Adipocyte (in vitro differentiated cells): ENCODE measurements at regions not wholly inside any gene's neighbourhood (a gene's known extent, or its start where the extent isn't known, plus 50 kb on each side); places are given as distances from the start of the nearest gene placed in this dataset.
A peak's percentile ranks its signal among the peaks of the same experiment; 100 is the strongest.
"Not testable (repeated sequence)": the region's sequence is repeated elsewhere in the genome, so short reads cannot be mapped to it uniquely, and the experiment has no call there.

Experiments
- DNase-seq: peaks from one replicate; pipeline ENCODE4 v3.0.0-alpha.2; 2015; ENCODE audit warnings: low read depth
- H3K27me3 ChIP-seq: replicated peaks from 2 replicates; pipeline ENCODE4 v1.7.0; 2013; ENCODE audit warnings: mild to moderate bottlenecking, low read length, moderate library complexity; ENCODE audit not compliant: control insufficient read depth, insufficient read depth
- H3K36me3 ChIP-seq: 2 replicates; pipeline ENCODE4 v1.7.0; 2013; ENCODE audit warnings: low read length, mild to moderate bottlenecking, moderate library complexity; ENCODE audit not compliant: control insufficient read depth, insufficient read depth, severe bottlenecking
- H3K4me1 ChIP-seq: 2 replicates; pipeline ENCODE4 v1.7.0; 2013; ENCODE audit warnings: mild to moderate bottlenecking, low read length, moderate library complexity; ENCODE audit not compliant: control insufficient read depth, insufficient read depth
- H3K4me3 ChIP-seq: 2 replicates; pipeline ENCODE4 v1.7.0; 2013; ENCODE audit warnings: mild to moderate bottlenecking, low read length, moderate library complexity
- H3K9ac ChIP-seq: 2 replicates; pipeline ENCODE4 v1.7.0; 2013; ENCODE audit warnings: mild to moderate bottlenecking, low read length, moderate library complexity
- H3K9me3 ChIP-seq: 2 replicates; pipeline ENCODE4 v1.7.0; 2013; ENCODE audit warnings: mild to moderate bottlenecking, low read length, moderate library complexity; ENCODE audit not compliant: control insufficient read depth

DNA sequence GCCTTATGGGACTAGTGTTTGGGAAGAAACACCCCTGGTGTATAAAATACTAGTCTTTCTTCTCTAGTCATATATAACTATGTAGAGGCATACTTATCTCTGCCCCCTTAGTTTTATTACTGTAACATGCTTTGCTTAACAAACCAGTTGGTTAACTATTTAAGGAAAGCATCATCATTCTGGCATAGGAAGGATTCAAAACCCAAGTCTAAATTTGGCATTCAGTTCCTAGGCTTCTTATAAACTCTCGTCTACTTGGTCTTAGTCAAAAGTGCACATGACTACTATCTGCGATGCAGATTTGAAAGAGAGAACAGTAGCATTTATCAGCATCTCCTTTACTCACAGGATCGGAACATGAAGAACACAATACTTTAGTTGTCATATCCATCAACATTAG is 111.3 kb downstream of the MFAP3L start:
- peaks cover 10% of the 10 kb centered on the region for H3K9me3 ChIP-seq
- H3K9ac ChIP-seq, result no peak overlapping the region
- H3K4me1 ChIP-seq, result no peaks in the 10 kb centered on the region
- no peak overlapping the region for H3K4me3 ChIP-seq
- DNase-seq, result no peak
- no peaks in the 10 kb centered on the region for H3K36me3 ChIP-seq
- peaks cover 5% of the 10 kb centered on the region for H3K27me3 ChIP-seq

DNA sequence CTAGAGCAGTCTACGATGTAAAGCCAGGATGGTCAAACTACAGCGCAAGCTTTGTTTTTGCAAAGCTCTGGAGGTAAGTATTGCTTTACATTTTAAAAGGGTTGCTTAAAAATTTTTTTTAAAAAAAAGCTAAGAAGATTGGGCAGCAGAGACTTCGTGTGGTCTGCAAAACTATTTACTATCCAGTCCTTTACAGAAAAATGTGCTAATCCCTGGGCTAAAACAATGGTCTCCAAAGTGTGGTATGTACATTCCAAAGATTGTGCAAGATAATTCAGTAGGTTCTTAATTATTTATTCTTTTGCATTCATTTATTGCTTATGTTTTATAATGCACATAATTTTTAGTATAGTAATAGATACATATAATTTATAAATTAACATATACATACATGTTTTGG is 113.2 kb downstream of the MFAP3L start:
- Histone ChIP-seq H3K9ac (no peak overlapping the region), H3K4me3 (no peak overlapping the region), H3K36me3 (no peaks in the 10 kb centered on the region), H3K4me1 (no peaks in the 10 kb centered on the region), H3K27me3 (peaks cover 5% of the 10 kb centered on the region), H3K9me3 (peaks cover 10% of the 10 kb centered on the region)
- DNase-seq, result no peak

DNA sequence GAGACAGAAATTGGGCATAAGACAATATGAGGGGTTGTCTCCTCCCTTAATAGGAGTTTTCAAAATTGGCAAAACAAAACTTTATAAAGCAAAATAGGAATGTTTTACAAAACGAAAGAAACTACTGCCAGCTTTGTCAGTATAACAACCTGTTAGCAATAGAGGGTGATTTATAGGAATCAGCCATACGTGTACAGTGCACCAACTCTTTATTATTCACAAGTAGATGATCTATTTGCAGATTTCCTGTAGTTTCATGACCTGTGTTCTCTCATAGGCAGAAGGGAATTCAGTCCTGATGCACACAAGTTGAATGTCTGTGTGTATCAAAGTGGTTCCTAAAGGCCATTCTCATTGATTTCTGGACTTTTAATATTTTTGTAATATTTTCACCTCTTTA is 116.3 kb downstream of the MFAP3L start:
- no peak overlapping the region for H3K9ac ChIP-seq
- no peaks in the 10 kb centered on the region for H3K4me1 ChIP-seq
- H3K36me3 ChIP-seq, result no peaks in the 10 kb centered on the region
- DNase-seq, result no peak
- H3K27me3 ChIP-seq, result peaks cover 7% of the 10 kb centered on the region
- no peak overlapping the region for H3K4me3 ChIP-seq
- no peaks in the 10 kb centered on the region for H3K9me3 ChIP-seq

DNA sequence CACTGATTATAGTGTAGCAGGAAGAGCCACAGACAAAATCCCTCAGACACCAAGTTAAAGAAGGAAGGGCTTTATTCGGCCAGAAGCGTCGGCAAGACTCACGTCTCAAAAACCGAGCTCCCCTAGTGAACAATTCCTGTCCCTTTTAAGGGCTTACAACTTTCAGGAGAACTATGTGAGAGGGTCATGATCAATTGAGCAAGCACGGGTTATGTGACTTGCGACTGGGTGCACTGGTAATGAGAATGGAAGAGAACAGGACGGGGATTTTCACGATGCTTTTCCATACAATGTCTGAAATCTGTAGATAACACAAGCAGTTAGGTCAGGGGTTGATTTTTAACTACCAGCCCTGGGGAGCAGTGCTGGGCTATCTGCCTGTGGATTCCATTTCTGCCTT is 116.7 kb downstream of the MFAP3L start:
- DNase-seq, result no peak
- Histone ChIP-seq H3K4me3 (no peak overlapping the region), H3K4me1 (no peaks in the 10 kb centered on the region), H3K36me3 (no peaks in the 10 kb centered on the region), H3K27me3 (peaks cover 10% of the 10 kb centered on the region), H3K9me3 (no peaks in the 10 kb centered on the region), H3K9ac (no peak overlapping the region)

DNA sequence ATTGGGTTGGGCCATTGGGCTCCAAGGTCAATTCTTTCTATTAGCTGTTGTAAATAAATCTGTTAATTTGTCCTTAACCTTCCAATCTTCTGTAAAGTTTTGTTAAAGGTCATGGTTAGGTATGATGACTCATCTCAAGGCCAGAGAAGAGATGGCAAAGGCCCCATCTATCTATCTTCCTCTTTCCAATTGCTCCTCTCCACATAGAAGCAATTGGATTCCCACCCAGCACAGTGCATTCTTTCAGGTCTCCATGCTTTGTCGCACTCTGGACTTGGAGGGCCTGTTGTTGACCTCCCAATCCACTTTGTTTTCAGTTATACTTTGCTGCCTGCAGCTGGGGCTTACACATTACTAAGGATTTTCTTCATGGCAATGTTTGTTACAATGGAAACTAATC is 118.5 kb downstream of the MFAP3L start:
- H3K36me3 ChIP-seq, result no peaks in the 10 kb centered on the region
- H3K27me3 ChIP-seq, result peaks cover 10% of the 10 kb centered on the region
- no peak overlapping the region for H3K9ac ChIP-seq
- H3K4me3 ChIP-seq, result no peak overlapping the region
- H3K4me1 ChIP-seq, result no peaks in the 10 kb centered on the region
- H3K9me3 ChIP-seq, result no peaks in the 10 kb centered on the region
- no peak for DNase-seq

DNA sequence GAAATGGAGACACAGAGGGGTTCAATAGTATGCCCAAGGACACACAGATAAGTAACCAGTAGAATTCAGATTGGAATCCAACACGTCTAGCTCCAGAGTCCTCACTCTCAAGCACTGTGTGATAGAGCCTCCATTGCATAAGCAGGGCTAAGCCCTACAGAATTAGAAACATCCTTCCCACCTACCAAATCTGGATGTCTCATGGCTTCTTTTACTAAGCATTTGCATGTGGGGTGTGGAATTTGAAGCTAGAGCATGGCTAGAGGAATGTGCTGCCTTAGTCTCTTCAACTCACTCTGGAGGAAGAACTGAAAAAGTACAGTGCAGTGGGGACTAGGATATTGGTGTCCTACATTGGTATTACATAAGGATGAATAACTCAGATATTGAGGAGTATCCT is 119.4 kb downstream of the MFAP3L start:
- Histone ChIP-seq H3K4me3 (no peak overlapping the region), H3K36me3 (no peaks in the 10 kb centered on the region), H3K27me3 (peaks cover 5% of the 10 kb centered on the region), H3K9ac (no peak overlapping the region), H3K9me3 (no peaks in the 10 kb centered on the region), H3K4me1 (no peaks in the 10 kb centered on the region)
- peak; percentile 14 for DNase-seq

DNA sequence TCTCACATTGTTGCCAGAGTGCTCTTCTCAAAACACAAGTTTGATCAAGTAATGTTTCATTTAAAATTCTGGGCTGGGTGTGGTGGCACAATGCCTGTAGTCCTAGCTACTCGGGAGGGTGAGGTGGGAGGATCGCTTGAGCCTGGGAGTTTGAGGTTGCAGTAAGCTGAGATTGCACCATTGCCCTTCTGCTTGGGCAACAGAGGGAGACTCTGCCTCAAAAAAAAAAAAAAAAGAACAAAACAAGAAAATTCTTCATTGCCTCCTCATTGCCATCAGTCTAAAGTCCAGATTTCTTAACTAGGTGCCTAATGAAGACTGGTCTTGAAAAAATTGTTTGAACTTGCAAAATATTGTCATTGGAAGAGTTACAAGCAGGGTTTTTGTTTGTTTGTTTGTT is 120.1 kb downstream of the MFAP3L start:
- Histone ChIP-seq H3K4me1 (no peaks in the 10 kb centered on the region), H3K4me3 (no peak overlapping the region)

DNA sequence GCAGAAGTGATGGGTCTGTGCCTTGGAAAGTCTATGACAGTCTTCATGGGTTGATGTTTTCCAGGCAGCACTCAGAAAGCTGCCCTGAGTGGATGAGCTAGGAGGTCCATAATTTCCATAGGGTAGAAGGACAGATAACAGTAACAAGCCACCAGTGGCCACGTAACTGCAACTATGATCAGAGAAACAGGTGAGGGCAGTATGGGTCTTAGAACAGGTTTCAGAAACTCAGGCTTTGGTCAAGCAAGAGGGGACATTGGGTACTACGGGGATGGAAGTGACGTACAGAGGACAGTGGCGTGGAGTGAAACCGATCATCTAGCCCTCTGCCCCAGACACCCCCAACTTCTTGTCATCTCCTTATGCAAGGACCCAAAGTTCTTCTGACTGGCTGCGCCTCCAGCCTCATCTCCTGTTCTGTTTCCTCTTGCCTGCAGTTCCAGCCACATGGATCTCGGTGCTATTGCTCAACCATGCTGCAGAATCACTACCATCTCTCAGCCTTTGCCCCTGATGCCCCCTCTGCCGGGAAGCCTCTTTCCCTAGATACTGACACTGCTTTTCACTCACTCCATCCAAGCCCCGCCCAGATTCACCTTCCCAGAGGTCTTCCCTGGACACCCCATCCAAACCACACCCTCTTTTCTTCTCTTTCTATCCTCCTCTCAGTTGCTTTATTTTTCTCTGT is 123.4 kb downstream of the MFAP3L start:
- H3K9ac ChIP-seq, result no peak overlapping the region
- H3K36me3 ChIP-seq, result no peaks in the 10 kb centered on the region
- no peaks in the 10 kb centered on the region for H3K9me3 ChIP-seq
- H3K4me1 ChIP-seq, result no peaks in the 10 kb centered on the region
- peaks cover 8% of the 10 kb centered on the region for H3K27me3 ChIP-seq
- H3K4me3 ChIP-seq, result no peak overlapping the region
- DNase-seq, result no peak

More for the DNA sequence above, 120.1 kb downstream of the MFAP3L start:
- Histone ChIP-seq H3K9ac (no peak overlapping the region), H3K27me3 (peaks cover 5% of the 10 kb centered on the region), H3K9me3 (no peaks in the 10 kb centered on the region), H3K36me3 (no peaks in the 10 kb centered on the region)
- peak; percentile 5 for DNase-seq

DNA sequence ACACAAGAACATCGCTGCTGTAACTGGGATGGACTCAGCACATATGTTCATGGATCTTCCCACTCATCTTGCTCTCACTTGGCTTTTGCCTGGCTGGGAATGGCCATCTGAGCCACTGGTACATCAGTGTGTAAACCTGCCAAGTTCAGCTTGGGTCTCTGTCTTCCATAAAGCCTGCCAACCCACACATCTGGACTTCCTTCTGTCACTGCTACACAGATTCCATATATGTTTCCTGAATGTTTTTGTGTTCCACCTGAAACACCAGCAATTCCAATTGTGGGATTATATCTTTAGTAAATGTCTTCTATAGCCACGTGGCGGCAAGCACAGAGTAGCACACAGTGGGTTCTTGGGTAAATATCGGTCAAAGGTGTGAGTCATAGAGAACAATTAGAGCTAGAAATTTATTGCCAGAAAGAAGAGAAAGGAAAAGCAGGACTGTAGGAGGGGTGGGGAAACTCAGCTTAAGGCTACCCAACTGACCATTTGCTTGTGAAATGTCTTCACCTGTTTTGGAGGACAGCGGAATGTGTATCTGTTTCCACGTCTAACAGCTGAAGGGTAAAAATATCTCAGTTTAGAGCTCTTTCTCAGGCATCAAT is 125.9 kb downstream of the MFAP3L start:
- H3K9me3 ChIP-seq, result no peaks in the 10 kb centered on the region
- no peaks in the 10 kb centered on the region for H3K4me1 ChIP-seq
- no peak overlapping the region for H3K9ac ChIP-seq
- H3K36me3 ChIP-seq, result no peaks in the 10 kb centered on the region
- H3K4me3 ChIP-seq, result no peak overlapping the region
- peaks cover 8% of the 10 kb centered on the region for H3K27me3 ChIP-seq
- DNase-seq, result no peak

DNA sequence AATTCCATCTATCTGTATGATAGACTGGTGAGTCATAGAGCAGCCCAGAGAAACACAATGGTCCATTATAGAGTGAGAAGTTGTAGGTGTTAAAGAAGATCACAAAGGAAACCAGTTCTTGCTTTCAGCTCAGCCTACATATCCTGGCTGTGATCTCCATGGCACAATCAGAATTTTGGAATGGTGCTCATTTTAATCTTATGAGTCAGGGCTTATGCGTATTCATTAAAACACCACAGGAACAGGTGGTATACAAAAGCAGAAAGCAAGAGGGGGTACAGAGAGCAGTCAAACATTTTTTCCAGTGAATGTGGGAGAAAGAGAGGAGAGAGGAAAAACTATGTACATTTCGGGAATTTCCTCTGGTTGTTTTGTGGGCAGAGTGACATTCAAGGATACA is 126.9 kb downstream of the MFAP3L start:
- Histone ChIP-seq H3K9ac (no peak overlapping the region), H3K9me3 (no peaks in the 10 kb centered on the region), H3K36me3 (no peaks in the 10 kb centered on the region), H3K4me1 (no peaks in the 10 kb centered on the region), H3K27me3 (peaks cover 3% of the 10 kb centered on the region), H3K4me3 (no peak overlapping the region)
- no peak for DNase-seq

DNA sequence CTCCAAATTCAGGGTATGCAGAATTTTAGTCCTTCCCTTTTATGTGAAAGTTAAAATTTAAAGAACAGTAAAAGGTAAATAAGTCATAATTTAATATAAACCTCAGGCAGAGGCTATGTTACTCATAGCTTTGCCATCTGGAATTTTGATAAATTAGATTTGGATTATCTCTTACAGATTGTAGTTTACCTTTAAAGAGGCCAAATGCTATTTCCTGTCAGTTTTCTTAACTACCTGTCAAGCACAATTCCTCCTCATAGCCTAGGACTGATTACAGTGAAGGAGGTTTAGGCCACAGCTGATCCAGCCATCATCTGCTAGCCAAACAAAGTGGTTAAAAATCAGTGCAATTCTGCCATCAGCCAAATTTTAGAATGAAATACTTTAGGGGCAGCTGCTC is 128.1 kb downstream of the MFAP3L start:
- no peak overlapping the region for H3K4me3 ChIP-seq
- no peak for DNase-seq
- H3K36me3 ChIP-seq, result no peaks in the 10 kb centered on the region
- no peaks in the 10 kb centered on the region for H3K4me1 ChIP-seq
- no peak overlapping the region for H3K9ac ChIP-seq
- peaks cover 3% of the 10 kb centered on the region for H3K27me3 ChIP-seq
- H3K9me3 ChIP-seq, result no peaks in the 10 kb centered on the region

DNA sequence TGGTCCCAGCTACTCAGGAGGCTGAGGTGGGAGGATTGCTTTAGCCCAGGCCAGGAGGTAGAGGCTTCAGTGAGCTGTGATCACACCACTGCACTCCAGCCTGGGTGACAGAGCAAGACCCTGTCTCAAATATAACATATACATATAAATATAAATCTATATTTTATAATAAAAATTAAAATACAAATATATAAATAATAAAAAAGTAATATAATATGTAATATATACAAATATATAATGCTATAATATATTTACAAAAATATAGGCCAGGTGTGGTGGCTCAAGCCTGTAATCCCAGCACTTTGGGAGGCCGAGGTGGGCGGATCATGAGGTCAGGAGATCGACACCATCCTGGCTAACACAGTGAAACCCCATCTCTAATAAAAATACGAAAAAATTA is 131.4 kb downstream of the MFAP3L start:
- not testable (repeated sequence) for H3K4me1 ChIP-seq, H3K27me3 ChIP-seq, H3K36me3 ChIP-seq, DNase-seq, H3K9ac ChIP-seq, H3K4me3 ChIP-seq, H3K9me3 ChIP-seq
